ENCODE measurements at regions not wholly inside any gene's neighbourhood (a gene's known extent, or its start where the extent isn't known, plus 50 kb on each side); places are given as distances from the start of the nearest gene placed in this dataset.

DNA sequence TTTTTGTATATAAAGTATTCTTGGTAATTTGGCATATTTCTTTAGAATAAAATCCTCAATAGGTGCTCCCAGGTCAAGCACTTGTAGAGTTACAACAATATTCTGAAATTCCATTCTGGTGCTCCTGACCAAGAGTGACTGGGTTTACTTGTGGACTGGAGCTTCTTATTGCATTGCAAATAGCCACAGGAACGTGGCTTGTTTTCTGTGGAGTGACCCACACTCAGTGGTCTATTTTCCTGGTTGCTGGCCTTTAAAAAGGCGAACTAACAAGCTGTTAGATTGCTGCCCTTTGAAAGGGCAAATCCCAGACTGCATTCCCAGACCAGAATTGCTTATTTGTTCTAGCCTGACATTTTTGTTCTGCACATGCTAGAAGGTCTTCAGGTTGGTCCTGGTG is 658.8 kb upstream of the GOT2 start:
- TF ChIP-seq, protein P1, sequence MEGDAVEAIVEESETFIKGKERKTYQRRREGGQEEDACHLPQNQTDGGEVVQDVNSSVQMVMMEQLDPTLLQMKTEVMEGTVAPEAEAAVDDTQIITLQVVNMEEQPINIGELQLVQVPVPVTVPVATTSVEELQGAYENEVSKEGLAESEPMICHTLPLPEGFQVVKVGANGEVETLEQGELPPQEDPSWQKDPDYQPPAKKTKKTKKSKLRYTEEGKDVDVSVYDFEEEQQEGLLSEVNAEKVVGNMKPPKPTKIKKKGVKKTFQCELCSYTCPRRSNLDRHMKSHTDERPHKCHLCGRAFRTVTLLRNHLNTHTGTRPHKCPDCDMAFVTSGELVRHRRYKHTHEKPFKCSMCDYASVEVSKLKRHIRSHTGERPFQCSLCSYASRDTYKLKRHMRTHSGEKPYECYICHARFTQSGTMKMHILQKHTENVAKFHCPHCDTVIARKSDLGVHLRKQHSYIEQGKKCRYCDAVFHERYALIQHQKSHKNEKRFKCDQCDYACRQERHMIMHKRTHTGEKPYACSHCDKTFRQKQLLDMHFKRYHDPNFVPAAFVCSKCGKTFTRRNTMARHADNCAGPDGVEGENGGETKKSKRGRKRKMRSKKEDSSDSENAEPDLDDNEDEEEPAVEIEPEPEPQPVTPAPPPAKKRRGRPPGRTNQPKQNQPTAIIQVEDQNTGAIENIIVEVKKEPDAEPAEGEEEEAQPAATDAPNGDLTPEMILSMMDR (IDR thresholded peaks at IDR 0.05), result no peak
- no peak overlapping the region for H3K27ac Mint-ChIP-seq
- H3K4me1 Mint-ChIP-seq (ENCODE audit: low read depth), result 0 out of 2 replicates have a peak, but pooled peaks cover 5% of the 10 kb centered on the region
- H3K9me3 Mint-ChIP-seq, result no peaks in the 10 kb centered on the region
- DNase-seq, result no peak
- H3K27me3 Mint-ChIP-seq (ENCODE audit: insufficient read depth), result peaks cover 5% of the 10 kb centered on the region
- H3K36me3 Mint-ChIP-seq (ENCODE audit: low read depth), result no peaks in the 10 kb centered on the region
- no peak overlapping the region for H3K4me3 Mint-ChIP-seq

DNA sequence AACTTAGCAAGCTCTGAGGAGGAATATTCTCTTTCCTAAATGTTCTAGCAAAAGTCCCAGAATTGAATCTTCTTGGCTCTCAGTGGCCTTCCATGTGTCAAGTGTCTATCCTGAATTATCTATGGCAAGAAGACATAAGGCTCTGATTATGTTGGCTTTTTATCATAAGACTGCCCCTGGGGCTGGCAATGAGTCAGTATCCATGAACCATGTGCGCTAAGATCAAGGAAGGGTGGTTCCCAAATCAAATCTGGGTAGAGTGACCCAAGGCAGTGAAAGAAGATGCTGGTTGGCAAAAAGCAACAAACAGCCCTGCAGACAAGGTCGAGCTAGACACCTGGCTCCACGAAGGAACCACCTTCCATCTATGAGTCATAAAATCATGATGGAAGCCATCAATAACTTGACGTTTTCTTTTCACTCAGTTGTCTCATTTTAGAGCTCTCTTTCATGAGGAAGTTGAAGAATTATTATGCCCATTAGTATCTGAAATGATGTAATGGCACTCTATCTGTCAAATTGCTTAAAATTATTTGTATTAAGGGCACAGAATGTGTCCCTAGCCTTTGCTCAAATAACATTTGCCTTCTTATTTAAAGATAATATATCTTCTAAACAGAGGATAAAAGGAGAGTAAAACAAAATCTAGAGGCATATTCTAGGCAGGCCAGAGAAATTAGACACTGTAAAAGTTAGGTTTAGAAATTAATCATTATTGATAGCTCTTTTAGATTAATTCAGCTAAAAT is 657.7 kb upstream of the GOT2 start:
- no peak for DNase-seq
- Mint-ChIP-seq H3K4me1 (ENCODE audit: low read depth) (0 out of 2 replicates have a peak, but pooled peaks cover 5% of the 10 kb centered on the region), H3K27ac (no peak overlapping the region), H3K9me3 (no peaks in the 10 kb centered on the region), H3K27me3 (ENCODE audit: insufficient read depth) (peaks cover 5% of the 10 kb centered on the region), H3K4me3 (no peak overlapping the region), H3K36me3 (ENCODE audit: low read depth) (no peaks in the 10 kb centered on the region)
- TF ChIP-seq, protein P1 (IDR thresholded peaks at IDR 0.05), result no peak

DNA sequence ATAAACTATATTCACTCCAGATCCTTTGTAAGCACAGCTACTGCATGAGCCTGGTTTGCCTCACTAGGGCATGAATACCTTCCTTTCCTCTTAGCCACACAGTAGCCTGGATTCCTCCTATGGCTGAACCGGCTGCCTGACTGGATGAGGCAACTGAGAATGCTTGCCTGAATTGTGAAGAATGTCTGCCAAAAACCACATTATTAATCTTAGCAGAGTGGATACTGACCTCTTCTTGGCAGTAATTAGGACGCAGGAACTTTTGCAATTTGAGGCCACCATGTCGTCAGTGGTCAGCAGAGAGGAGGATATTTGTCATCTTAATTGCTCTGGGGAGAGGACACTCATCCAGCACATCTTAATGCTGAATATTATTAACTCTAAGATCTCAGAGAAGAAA is 651.8 kb upstream of the GOT2 start:
- TF ChIP-seq, protein P1 (IDR thresholded peaks at IDR 0.05), result no peak
- peak overlapping the region; percentile 68 for H3K27ac Mint-ChIP-seq
- H3K36me3 Mint-ChIP-seq (ENCODE audit: low read depth), result no peaks in the 10 kb centered on the region
- peaks cover 22% of the 10 kb centered on the region for H3K4me1 Mint-ChIP-seq (ENCODE audit: low read depth)
- no peaks in the 10 kb centered on the region for H3K27me3 Mint-ChIP-seq (ENCODE audit: insufficient read depth)
- H3K4me3 Mint-ChIP-seq, result no peak overlapping the region
- no peaks in the 10 kb centered on the region for H3K9me3 Mint-ChIP-seq
- peak; percentile 94 for DNase-seq

DNA sequence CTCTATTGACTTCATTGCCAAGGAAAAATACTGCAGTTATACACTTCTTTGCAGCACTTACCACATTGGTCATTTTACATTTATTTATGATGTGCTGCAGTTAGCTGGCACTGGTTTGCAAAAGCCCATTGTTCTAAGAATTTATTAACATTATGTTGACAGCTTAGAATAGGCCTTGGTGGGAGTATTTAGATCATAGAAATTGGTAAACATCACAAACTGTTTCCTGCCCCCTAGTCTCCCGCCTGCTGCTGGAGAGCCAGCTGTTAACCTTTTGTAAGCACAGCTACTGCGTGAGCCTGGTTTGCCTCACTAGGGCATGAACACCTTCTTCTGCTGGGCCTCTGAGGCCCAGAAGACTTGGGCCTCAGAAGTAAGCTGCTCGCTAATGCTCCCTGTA is 651.4 kb upstream of the GOT2 start:
- Mint-ChIP-seq H3K27me3 (ENCODE audit: insufficient read depth) (no peaks in the 10 kb centered on the region), H3K4me3 (no peak overlapping the region), H3K27ac (peak overlapping the region; percentile 68), H3K36me3 (ENCODE audit: low read depth) (no peaks in the 10 kb centered on the region), H3K9me3 (no peaks in the 10 kb centered on the region), H3K4me1 (ENCODE audit: low read depth) (peaks cover 22% of the 10 kb centered on the region)
- DNase-seq, result no peak
- TF ChIP-seq, protein P1 (IDR thresholded peaks at IDR 0.05), result no peak

DNA sequence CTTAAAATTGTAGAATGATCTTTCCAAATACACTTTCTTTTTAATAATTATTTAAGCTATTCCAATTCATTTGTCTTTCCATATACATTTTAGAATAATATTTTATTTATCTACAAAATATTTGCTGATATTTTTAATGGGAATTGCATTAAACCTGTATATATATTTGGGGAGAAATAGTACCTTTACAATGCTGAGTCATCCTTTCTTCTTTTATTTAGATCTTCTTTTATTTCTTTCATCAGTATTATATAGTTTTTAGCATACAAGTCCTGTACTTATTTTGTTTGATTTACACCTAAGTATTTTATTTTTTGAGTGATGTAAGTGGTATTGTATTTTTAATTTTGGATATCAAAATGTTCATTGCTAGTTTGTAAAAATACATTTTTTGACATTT is 639.5 kb upstream of the GOT2 start:
- TF ChIP-seq, protein P1 (IDR thresholded peaks at IDR 0.05), result no peak
- Mint-ChIP-seq H3K36me3 (ENCODE audit: low read depth) (no peaks in the 10 kb centered on the region), H3K4me3 (no peak overlapping the region), H3K4me1 (ENCODE audit: low read depth) (no peaks in the 10 kb centered on the region), H3K27ac (no peak overlapping the region), H3K9me3 (no peaks in the 10 kb centered on the region), H3K27me3 (ENCODE audit: insufficient read depth) (peaks cover 3% of the 10 kb centered on the region; the same call in 1 of the 2 replicates)
- no peak for DNase-seq
